HEK293 (cell line): ENCODE measurements at regions not wholly inside any gene's neighbourhood (a gene's known extent, or its start where the extent isn't known, plus 50 kb on each side); places are given as distances from the start of the nearest gene placed in this dataset.

Source experiments
- EGR2 ChIP-seq: fragments of 450-650 bp; formaldehyde crosslinking; IDR thresholded peaks from 2 replicates; pipeline ENCODE4 v1.5.1; 2016; ENCODE audit warnings: low read depth, missing biosample characterization, missing genetic modification characterization
- TRIM28 ChIP-seq: IDR thresholded peaks from 2 replicates; pipeline ENCODE4 v1.6.1; 2011; ENCODE audit warnings: low read length, control low read depth, borderline replicate concordance
- ZBTB1 ChIP-seq: fragments of 450-650 bp; formaldehyde crosslinking; IDR thresholded peaks from 2 replicates; pipeline ENCODE4 v1.5.1; 2016; ENCODE audit warnings: missing biosample characterization, missing genetic modification characterization
- ZBTB6 ChIP-seq: fragments of 450-650 bp; formaldehyde crosslinking; IDR thresholded peaks from 2 replicates; pipeline ENCODE4 v1.5.1; 2017; ENCODE audit warnings: missing biosample characterization, missing genetic modification characterization
- ZNF248 ChIP-seq: fragments of 450-650 bp; formaldehyde crosslinking; IDR thresholded peaks from 2 replicates; pipeline ENCODE4 v1.5.1; 2017; ENCODE audit warnings: missing biosample characterization, missing genetic modification characterization
- ZNF274 ChIP-seq, 2 experiments: fragments of 200-500 bp in 1 of 2; fragments of 450-650 bp in 1 of 2; sonication (Bioruptor generic) in 1 of 2; formaldehyde crosslinking in 1 of 2; IDR thresholded peaks; 2 replicates each; pipeline versions ENCODE4 v1.5.1 to v1.6.1; 2014 to 2016; ENCODE audit warnings: borderline replicate concordance in 1 of 2, inconsistent platforms in 1 of 2, low read length in 1 of 2, missing biosample characterization in 1 of 2, missing genetic modification characterization in 1 of 2
- ZNF366 ChIP-seq: fragments of 450-650 bp; formaldehyde crosslinking; conservative IDR thresholded peaks from 2 replicates; pipeline ENCODE4 v1.5.1; 2016; ENCODE audit warnings: missing biosample characterization, missing genetic modification characterization
- ZNF521 ChIP-seq: fragments of 450-650 bp; formaldehyde crosslinking; IDR thresholded peaks from 2 replicates; pipeline ENCODE4 v1.5.1; 2017; ENCODE audit warnings: missing biosample characterization, mild to moderate bottlenecking, missing genetic modification characterization
- TF ChIP-seq, protein P1 (sequence below): fragments of 450-650 bp; formaldehyde crosslinking; IDR thresholded peaks from 2 replicates; pipeline ENCODE4 v1.5.1; 2016; ENCODE audit warnings: missing biosample characterization, missing genetic modification characterization
- TF ChIP-seq, protein P2 (sequence below): fragments of 450-650 bp; formaldehyde crosslinking; IDR thresholded peaks from 2 replicates; pipeline ENCODE4 v1.5.1; 2016; ENCODE audit warnings: missing biosample characterization, missing genetic modification characterization

DNA sequence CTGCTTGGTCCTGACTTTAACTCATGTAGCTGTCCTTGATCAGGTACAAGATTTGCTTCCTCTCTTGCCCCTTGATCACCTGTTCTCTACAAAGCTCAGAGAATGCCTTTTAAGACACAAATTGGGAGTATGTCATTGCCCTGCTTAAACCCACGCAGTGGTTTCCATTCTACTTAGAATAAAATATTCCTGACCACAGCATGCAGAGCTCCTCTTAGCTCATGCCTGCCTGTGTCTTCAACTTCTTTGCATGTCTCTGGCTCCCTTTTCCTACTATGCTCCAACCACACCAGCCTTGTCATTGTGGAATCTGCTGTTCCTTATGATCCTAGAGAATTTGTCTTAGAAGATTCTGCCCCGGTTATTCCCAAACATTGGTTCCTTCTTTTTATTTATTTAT lies 393.1 kb downstream of the RRAGC start:
- TF ChIP-seq ZBTB1 (tag by site-specific recombination) (no peak), TRIM28 (no peak), ZNF366 (tag by site-specific recombination) (no peak), ZNF521 (no peak), EGR2 (tag by site-specific recombination) (no peak), ZNF274 (IDR thresholded peaks at IDR 0.05; ENCODE audit: low read length) (no peak), ZNF274 (tag by site-specific recombination; IDR thresholded peaks at IDR 0.05; ENCODE audit: borderline replicate concordance) (no peak), ZBTB6 (tag by site-specific recombination) (no peak), ZNF248 (no peak)
- TF ChIP-seq, protein P1, sequence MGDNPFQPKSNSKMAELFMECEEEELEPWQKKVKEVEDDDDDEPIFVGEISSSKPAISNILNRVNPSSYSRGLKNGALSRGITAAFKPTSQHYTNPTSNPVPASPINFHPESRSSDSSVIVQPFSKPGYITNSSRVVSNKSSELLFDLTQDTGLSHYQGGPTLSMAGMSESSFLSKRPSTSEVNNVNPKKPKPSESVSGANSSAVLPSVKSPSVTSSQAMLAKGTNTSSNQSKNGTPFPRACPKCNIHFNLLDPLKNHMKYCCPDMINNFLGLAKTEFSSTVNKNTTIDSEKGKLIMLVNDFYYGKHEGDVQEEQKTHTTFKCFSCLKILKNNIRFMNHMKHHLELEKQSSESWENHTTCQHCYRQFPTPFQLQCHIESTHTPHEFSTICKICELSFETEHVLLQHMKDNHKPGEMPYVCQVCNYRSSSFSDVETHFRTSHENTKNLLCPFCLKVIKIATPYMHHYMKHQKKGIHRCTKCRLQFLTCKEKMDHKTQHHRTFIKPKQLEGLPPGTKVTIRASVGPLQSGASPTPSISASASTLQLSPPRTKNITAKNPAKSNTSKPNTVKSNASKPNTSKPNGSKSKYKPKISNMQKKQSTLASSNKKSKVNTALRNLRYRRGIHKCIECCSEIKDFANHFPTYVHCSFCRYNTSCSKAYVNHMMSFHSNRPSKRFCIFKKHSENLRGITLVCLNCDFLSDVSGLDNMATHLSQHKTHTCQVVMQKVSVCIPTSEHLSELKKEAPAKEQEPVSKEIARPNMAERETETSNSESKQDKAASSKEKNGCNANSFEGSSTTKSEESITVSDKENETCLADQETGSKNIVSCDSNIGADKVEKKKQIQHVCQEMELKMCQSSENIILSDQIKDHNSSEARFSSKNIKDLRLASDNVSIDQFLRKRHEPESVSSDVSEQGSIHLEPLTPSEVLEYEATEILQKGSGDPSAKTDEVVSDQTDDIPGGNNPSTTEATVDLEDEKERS (tag by site-specific recombination) = no peak
- TF ChIP-seq, protein P2, sequence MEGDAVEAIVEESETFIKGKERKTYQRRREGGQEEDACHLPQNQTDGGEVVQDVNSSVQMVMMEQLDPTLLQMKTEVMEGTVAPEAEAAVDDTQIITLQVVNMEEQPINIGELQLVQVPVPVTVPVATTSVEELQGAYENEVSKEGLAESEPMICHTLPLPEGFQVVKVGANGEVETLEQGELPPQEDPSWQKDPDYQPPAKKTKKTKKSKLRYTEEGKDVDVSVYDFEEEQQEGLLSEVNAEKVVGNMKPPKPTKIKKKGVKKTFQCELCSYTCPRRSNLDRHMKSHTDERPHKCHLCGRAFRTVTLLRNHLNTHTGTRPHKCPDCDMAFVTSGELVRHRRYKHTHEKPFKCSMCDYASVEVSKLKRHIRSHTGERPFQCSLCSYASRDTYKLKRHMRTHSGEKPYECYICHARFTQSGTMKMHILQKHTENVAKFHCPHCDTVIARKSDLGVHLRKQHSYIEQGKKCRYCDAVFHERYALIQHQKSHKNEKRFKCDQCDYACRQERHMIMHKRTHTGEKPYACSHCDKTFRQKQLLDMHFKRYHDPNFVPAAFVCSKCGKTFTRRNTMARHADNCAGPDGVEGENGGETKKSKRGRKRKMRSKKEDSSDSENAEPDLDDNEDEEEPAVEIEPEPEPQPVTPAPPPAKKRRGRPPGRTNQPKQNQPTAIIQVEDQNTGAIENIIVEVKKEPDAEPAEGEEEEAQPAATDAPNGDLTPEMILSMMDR = no peak
